Right lobe of liver (tissue), 4 donors: ENCODE measurements at regions not wholly inside any gene's neighbourhood (a gene's known extent, or its start where the extent isn't known, plus 50 kb on each side); places are given as distances from the start of the nearest gene placed in this dataset.

Source experiments
- CTCF ChIP-seq, 4 donors: fragments of 200-600 bp in 3 of 4; fragments of 450-650 bp in 1 of 4; IDR thresholded peaks; one replicate each; pipeline versions ENCODE4 v1.5.1 to v1.8.0; 2016 to 2022; ENCODE audit warnings: antibody characterized with exemption in 4 of 4, mild to moderate bottlenecking in 2 of 4
- POLR2A ChIP-seq: fragments of 450-650 bp; IDR thresholded peaks from one replicate; pipeline ENCODE4 v1.6.1; 2017; ENCODE audit warnings: antibody characterized with exemption, mild to moderate bottlenecking
- donor health status: DM: no; HTN: no; CAD: no.
- donor health status: DM: no; HTN: no; CAD: no.
- donor health status: DM: no; HTN: yes; CAD: no.

- TF ChIP-seq CTCF (IDR thresholded peaks at IDR 0.05) (no peak), POLR2A (no peak)
Observed at GRCh38 chr13:94829185-94829836, 117.0 kb upstream of the SOX21 start.
